ENCODE measurements at regions not wholly inside any gene's neighbourhood (a gene's known extent, or its start where the extent isn't known, plus 50 kb on each side); places are given as distances from the start of the nearest gene placed in this dataset.

- ATAC-seq, result no peak
- no peak for TF ChIP-seq GLIS3 (CRISPR knock-in tag; IDR thresholded peaks at IDR 0.05)
- TF ChIP-seq TSHZ2 (CRISPR knock-in tag; IDR thresholded peaks at IDR 0.05), result no peak
- no peak for TF ChIP-seq ISL1 (CRISPR knock-in tag; IDR thresholded peaks at IDR 0.05)
- no peak for TF ChIP-seq SNAI2 (CRISPR knock-in tag; IDR thresholded peaks at IDR 0.05)
- no peak for TF ChIP-seq ZFP3 (CRISPR knock-in tag; IDR thresholded peaks at IDR 0.05)
- TF ChIP-seq ARNTL (CRISPR knock-in tag; IDR thresholded peaks at IDR 0.05; ENCODE audit: borderline replicate concordance, low read depth), result no peak
- TF ChIP-seq ZFP30 (CRISPR knock-in tag; IDR thresholded peaks at IDR 0.05), result no peak
- no peak for TF ChIP-seq CSDC2 (CRISPR knock-in tag; IDR thresholded peaks at IDR 0.05)
- no peak for TF ChIP-seq OSR1 (CRISPR knock-in tag; IDR thresholded peaks at IDR 0.05)
- no peak for TF ChIP-seq POU6F1 (CRISPR knock-in tag; IDR thresholded peaks at IDR 0.05; ENCODE audit: borderline replicate concordance, low read depth)
- TF ChIP-seq PATZ1 (CRISPR knock-in tag; IDR thresholded peaks at IDR 0.05; ENCODE audit: borderline replicate concordance), result no peak
- no peak for TF ChIP-seq ZNF8 (CRISPR knock-in tag; IDR thresholded peaks at IDR 0.05)
- TF ChIP-seq ZNF70 (CRISPR knock-in tag; IDR thresholded peaks at IDR 0.05), result no peak
- no peak for TF ChIP-seq BACH2 (CRISPR knock-in tag; IDR thresholded peaks at IDR 0.05; ENCODE audit: borderline replicate concordance)
- no peak for TF ChIP-seq CSRNP3 (CRISPR knock-in tag; IDR thresholded peaks at IDR 0.05)
- TF ChIP-seq ZNF565 (CRISPR knock-in tag; conservative IDR thresholded peaks at IDR 0.05; ENCODE audit: low read depth), result no peak
- no peak for TF ChIP-seq TOX (CRISPR knock-in tag; IDR thresholded peaks at IDR 0.05; ENCODE audit: borderline replicate concordance)
Measured at GRCh38 chr11:122395282-122395681, 260.2 kb upstream of the UBASH3B start.

GRCh38 chr11:122394313-122394712, 261.2 kb upstream of the UBASH3B start:
- no peak for ATAC-seq

GRCh38 chr11:122393209-122393860, 262.2 kb upstream of the UBASH3B start:
- no peak for ATAC-seq
- TF ChIP-seq CREB5 (CRISPR knock-in tag; IDR thresholded peaks at IDR 0.05; ENCODE audit: low read depth) (no peak), TSHZ2 (CRISPR knock-in tag; IDR thresholded peaks at IDR 0.05) (no peak), POU6F1 (CRISPR knock-in tag; IDR thresholded peaks at IDR 0.05; ENCODE audit: borderline replicate concordance, low read depth) (no peak), TOX (CRISPR knock-in tag; IDR thresholded peaks at IDR 0.05; ENCODE audit: borderline replicate concordance) (no peak), ZFP30 (CRISPR knock-in tag; IDR thresholded peaks at IDR 0.05) (no peak), ESRRG (CRISPR knock-in tag; IDR thresholded peaks at IDR 0.05) (no peak), GLIS3 (CRISPR knock-in tag; IDR thresholded peaks at IDR 0.05) (no peak), BACH2 (CRISPR knock-in tag; IDR thresholded peaks at IDR 0.05; ENCODE audit: borderline replicate concordance) (no peak), CSRNP3 (CRISPR knock-in tag; IDR thresholded peaks at IDR 0.05) (no peak), ZNF8 (CRISPR knock-in tag; IDR thresholded peaks at IDR 0.05) (no peak)

More at GRCh38 chr11:122394313-122394712, 261.2 kb upstream of the UBASH3B start:
- no peak for TF ChIP-seq OSR1 (CRISPR knock-in tag; IDR thresholded peaks at IDR 0.05)
- TF ChIP-seq BACH2 (CRISPR knock-in tag; IDR thresholded peaks at IDR 0.05; ENCODE audit: borderline replicate concordance), result no peak

All from SK-N-SH treated with all-trans-retinoic acid at 6 μM for 48 hours (cell line).